GM19455 (cell line): ENCODE measurements at regions not wholly inside any gene's neighbourhood (a gene's known extent, or its start where the extent isn't known, plus 50 kb on each side); places are given as distances from the start of the nearest gene placed in this dataset.

Experiments
- ATAC-seq: cut with Tn5 transposase; IDR thresholded peaks from one replicate; pipeline ENCODE4 v1.9.1; 2021; ENCODE audit not compliant: unreplicated experiment

GRCh38 chr10:131842351-131843088 is 58.3 kb upstream of the PPP2R2D start:
- ATAC-seq: no peak

GRCh38 chr10:131843089-131843595 is 57.7 kb upstream of the PPP2R2D start:
- ATAC-seq: no peak

GRCh38 chr10:131843881-131844284 is 56.9 kb upstream of the PPP2R2D start:
- ATAC-seq: no peak

- ATAC-seq: no peak
Measured at GRCh38 chr10:131844529-131845084, 56.2 kb upstream of the PPP2R2D start.

GRCh38 chr10:131845505-131846239 is 55.1 kb upstream of the PPP2R2D start:
- ATAC-seq: no peak

GRCh38 chr10:131846240-131847101 is 54.3 kb upstream of the PPP2R2D start:
- ATAC-seq: no peak

- no peak for ATAC-seq
Measured at GRCh38 chr10:131847241-131847783, 53.5 kb upstream of the PPP2R2D start.

GRCh38 chr10:131848296-131848695 is 52.5 kb upstream of the PPP2R2D start:
- no peak for ATAC-seq

GRCh38 chr10:131848741-131849590 is 51.8 kb upstream of the PPP2R2D start:
- no peak for ATAC-seq

- ATAC-seq: no peak
Measured at GRCh38 chr10:131849591-131850382, 51.0 kb upstream of the PPP2R2D start.

GRCh38 chr10:131850383-131850870 is 50.4 kb upstream of the PPP2R2D start:
- ATAC-seq: no peak
